Fibroblast of skin of right biceps (primary cell): ENCODE measurements at regions not wholly inside any gene's neighbourhood (a gene's known extent, or its start where the extent isn't known, plus 50 kb on each side); places are given as distances from the start of the nearest gene placed in this dataset.
A peak's percentile ranks its signal among the peaks of the same experiment; 100 is the strongest.

Source experiments
- DNase-seq: peaks from one replicate; pipeline ENCODE4 v3.0.0-alpha.2; 2013

DNA sequence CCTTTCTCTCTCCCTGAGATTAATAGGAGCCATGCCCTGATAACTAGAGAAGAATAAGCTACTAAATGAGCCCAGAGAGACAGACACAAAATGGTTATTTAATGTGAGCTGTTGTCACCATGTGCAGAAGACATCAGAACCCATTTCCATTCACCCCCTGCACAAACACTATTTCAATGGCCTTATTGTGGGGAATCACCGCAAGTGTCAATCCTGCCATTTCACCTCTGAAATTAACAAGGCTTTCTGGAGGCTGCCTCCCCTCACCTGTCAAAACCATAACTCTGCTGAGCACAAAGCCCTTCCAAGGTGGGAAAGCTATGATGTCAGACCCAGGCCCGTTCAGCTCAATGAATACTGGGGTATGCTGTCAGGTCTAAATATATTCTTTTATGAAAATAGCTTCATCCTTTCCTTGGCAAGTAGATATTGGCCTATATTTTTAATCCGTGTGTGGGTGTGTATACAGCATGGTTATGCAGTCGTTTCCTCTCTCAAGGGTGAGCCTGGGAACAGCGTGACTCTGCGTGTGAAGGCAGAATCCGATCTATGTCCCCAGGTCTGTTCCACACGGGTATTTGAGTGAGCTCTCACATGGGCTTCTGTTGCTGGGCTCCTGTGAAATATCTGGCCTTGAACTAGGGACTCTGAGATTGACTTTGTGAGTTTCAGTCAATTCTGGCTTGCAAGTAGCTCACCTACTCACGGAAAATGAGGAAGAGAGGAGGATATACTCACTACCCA, 266.3 kb downstream of the FBXW7 start:
- no peak for DNase-seq

DNA sequence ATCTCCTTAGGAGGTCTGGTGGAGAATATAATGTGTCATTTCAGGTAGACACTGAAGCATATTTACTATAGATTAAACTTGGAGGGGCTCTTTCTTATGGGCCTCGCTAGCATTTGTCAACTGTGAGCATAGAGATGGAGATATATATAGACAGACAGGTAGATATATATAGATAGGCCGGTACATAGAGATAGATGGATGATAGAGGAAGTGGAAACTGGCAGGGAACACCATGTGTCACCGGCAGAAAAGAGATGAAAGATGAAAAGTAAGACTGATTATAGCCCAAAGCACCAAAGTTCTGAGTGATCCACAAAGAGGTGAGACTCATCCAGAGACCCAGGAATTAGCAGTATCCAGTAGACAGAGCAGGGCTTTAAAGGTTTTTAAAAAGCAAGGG, 268.1 kb downstream of the FBXW7 start:
- no peak for DNase-seq

- no peak for DNase-seq
These were observed 268.9 kb downstream of the FBXW7 start for GRCh38 chr4:152266831-152267480.

GRCh38 chr4:152265149-152265621, 270.7 kb downstream of the FBXW7 start:
- peak; percentile 11 for DNase-seq

GRCh38 chr4:152264106-152264505, 271.8 kb downstream of the FBXW7 start:
- DNase-seq: no peak

GRCh38 chr4:152259866-152260265, 276.0 kb downstream of the FBXW7 start:
- DNase-seq: peak; percentile 75

DNA sequence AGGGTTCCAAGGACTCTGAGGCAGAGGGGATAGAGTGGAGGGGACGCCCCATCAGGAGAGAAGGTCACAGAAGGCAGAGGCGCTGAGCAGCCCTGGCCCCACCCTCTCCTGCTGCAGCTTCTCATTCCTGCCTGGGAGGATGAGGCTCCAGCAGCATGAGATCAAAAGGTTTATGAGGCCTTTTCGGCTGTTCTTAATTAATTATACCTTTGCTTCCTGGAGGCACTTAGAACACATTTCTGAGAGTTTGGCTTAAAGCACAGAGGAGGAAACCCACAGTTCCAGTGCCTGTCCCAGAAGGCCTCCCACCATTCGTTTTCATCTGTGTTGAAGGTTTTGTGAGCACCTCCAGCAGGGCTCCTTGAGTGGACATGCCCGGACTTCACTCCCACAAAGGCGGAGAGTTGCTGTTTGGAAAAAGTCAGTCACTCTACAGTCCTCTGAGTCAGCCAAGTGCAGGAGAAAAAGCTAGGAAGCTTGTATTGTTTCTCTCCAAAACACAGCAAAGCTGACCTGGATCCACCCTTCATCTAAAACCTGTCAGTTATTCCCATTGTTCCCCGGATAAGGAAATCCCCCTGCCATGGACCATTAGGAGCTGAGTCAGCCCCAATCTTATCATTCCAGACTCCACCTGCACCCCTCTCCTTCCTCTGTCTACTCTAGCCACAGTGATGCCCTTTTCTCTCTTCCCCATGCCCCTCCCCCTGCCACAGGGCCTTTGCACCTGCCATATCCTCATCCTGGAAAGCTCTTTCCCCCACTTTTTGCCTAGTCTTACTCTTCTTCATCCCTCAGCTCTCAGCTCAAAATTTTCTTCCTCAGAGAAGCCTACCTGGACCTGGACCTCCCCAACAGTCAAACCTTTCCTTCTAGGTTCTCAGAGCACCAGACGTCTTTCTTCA, 276.8 kb downstream of the FBXW7 start:
- DNase-seq: peak; percentile 63

GRCh38 chr4:152258391-152258790, 277.5 kb downstream of the FBXW7 start:
- no peak for DNase-seq

DNA sequence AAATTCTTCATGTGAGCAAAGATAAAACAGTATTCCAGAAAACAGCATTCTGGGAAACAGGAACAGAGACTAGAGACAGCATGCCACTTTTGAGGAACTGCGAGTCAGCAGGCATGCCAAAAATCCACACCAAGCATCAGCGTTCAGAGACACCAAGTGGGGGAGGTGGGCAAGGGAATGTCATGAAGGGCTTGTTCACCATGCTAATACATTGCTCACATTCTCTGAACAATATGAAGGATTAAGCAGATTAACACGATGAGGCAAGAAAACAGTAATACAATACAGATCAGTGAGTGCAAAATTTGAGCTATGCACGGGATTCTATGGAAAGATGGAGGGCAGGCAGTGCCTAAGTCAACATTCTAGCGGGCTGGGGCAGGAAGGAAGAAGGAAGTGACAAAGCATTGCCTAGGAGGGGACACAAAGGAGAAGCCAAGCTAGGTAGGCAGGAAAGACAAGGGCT, 278.3 kb downstream of the FBXW7 start:
- peak; percentile 85 for DNase-seq

DNA sequence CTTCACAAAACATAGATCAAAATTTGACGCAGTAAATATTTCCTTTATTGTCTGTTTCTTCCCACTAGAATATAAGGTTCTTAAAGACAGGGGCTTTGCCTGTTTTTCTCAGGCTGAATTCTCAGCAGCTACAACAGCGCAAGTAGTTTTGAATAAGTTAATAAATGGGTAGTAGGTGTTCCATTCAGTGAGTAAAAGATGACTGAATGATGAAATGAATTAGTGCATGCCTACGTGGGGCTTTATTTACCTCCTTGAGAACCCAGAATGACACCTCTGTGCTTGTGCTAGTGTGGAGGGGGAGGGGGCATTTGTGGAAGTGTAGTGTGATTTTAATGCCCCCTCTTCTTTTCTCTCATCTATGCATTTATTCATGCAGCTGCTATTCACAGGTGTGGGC, 278.9 kb downstream of the FBXW7 start:
- no peak for DNase-seq

GRCh38 chr4:152255437-152255836, 280.5 kb downstream of the FBXW7 start:
- DNase-seq: peak; percentile 57

DNA sequence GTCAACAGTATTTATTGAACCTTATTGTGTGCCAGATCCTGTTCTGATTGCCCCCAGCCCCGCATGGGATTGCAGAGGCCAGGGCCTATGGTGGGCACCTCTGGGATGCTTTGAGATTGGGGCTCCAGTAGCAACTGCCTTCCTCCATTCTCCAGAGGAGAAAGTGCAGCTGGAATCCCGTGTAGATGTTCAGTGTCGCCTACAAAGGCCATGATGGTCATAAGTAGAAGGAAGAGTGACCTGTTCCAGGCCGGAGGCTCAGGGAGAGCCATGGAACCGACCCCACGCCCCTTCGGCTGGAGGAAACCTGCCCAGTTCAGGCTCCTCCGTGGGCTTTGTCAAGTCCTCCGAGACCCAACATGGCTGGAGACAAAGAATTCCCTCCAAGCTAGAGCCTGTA, 287.5 kb downstream of the FBXW7 start:
- DNase-seq: no peak

DNA sequence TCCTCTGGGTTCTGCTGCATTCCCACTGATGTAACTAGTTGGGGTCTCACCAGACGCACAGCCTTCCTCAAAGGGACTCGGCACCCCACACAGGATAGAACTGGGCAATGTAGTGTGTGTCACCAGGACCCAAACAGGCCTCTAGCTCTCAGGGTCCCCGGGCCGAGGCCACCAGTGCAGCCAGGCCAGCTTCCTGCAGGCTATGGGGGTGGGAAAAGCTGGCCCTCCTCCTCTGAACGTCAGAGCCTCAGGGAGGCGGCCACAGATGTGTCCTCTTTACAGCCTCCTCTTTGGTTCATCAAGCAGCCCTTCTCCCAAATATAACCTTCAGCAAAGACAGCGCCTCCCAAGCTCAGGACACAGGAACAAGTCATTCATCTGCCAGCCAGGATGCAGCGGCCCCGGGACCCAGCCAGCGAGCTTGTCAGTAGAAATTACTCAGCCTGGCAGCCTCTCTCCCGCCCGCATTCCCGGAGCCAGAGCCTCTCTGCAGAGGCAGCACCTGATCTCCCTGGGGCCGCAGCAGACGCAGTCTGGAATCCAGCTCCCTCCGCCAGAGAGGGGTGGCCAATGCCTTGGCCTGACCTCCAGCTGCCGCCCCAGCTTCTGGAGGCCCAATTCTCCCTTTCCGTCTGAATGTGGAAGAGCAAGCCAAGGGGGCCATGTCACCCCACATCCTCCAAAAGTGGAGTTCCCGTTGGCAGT, 288.5 kb downstream of the FBXW7 start:
- DNase-seq: no peak

DNA sequence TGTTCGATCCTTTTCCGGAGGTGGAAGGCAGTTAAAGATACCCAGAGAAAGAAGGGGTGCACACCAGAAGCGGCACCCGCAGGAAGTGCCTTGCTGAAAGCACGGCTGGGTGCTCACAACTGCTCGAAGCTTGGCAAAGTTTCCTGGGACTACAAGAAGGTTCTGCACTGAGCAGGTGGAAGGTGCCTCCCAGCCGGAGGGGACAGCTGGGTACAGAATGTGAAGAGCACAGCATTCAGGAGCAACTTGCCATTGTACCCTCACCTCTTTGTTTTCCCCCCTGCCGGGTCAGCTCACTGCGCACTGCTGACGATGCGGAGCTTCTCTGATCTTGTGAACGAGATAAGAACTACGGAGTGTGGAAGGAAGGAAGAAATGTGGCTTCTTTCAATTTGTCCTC, 289.2 kb downstream of the FBXW7 start:
- no peak for DNase-seq

DNA sequence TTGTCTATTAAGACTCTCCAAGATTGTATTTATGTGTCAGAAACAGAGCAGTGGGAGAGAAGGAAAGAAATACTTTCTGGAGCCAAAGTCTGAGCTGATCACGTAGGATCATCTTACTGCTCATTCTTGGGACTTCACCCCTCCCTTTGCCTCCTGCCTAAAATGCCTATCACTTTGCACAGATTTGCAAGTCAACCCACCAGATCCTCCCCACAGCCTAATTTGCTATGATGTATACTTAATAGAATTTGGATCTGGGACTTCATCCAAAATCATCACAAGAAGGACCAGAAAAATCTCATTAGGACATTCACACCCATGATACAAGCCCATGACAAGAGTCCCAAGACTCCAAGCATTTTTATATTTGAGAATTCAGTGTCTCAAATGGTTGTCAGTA, 290.2 kb downstream of the FBXW7 start:
- peak; percentile 63 for DNase-seq

GRCh38 chr4:152244659-152245058, 291.2 kb downstream of the FBXW7 start:
- DNase-seq: no peak

DNA sequence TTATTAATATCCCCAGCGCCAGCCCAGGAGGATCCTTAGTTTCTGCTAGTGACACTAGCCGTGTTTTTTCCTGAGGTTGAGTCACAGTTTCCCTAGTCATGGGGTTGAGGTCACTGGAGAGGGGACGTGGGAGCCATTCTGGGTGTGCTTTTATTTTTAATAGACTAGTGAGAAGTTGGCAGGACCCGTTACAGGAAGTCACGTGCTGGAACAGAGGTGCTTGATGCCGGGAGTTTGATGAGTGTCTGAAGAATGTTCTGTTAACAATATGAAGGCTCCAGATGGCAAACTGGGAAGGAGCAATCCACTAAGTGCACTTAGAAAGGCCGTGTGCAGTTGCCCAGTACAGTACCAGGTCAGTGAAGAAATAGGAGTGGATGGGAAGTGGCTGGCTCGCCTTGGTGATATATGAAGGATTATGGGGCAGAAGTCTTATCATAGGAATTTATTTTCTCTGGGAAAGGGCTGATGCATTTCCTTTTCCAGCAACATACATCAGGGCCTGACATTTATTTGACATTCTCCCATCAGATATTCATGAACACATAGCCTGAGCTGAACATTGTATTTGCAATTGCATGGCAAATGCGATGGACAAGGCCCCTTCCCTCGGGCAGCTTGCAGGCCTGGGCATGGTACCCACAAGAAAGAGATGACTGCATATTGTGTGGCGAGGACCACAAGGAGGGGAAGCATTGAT, 291.8 kb downstream of the FBXW7 start:
- DNase-seq: no peak

- no peak for DNase-seq
These were observed 292.7 kb downstream of the FBXW7 start for GRCh38 chr4:152243206-152243605.

DNA sequence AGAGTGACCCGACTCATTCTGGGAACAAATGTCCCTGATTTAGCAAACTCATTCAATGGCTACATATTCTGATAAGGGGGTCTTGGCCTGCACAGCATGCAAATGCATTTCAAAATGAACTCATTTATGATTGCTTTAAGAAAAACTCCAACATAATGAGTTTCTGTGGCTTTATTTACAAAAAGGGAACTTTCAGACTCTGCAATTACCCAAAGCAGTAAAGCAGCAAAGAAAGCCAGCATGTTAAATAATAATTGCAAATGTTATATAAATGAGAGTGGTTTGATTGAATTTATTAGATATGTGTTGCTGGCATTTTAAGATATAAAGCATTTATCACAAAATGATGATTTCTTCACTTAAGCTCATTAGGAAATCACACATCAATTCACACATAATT, 295.7 kb downstream of the FBXW7 start:
- no peak for DNase-seq

DNA sequence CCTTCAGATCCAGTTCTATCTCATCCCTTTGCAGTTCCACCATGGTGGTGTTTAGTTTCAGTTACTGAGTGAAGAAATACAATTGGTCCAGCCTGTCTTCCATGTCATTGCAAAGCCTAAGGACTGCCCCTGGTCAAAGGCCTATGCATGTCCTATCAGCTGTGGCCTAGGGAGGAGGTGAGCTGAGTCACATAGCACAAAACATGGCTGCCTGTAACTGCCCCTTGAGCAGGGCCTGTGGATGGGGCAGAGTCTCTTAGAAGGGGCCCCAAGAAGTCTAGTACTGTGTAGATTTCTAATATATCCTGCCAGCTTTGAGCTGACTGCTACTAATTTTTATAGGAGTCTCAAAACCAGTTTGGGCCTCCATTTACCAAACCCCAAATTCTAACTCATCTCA, 296.7 kb downstream of the FBXW7 start:
- no peak for DNase-seq

DNA sequence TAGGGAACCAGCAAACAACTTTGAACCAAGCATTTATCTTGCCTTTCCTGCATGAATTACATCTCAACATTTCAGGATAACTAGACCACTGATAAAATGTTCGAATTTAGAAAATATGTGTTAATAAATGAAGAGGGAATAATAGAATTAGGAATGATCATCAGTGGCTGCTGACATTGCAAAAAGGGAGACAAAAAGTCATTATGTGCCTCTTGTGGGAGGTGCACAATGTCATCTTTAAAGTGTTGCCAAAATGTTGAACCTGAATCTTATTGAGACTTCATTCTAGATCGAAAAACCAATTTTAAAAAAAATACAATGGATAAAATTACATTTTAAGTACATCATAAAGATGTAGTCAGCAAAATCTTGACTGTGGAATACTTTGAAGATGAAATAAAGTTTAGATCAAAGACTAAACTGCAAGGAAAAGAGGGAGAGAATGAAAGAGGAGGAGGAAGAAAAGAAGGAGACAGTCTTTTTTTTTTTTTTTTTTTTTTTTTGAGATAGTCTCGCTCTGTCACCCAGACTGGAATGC, 299.3 kb downstream of the FBXW7 start:
- no peak for DNase-seq

GRCh38 chr4:152235718-152236117, 300.2 kb downstream of the FBXW7 start:
- no peak for DNase-seq
